HG03025 (cell line): ENCODE measurements at regions not wholly inside any gene's neighbourhood (a gene's known extent, or its start where the extent isn't known, plus 50 kb on each side); places are given as distances from the start of the nearest gene placed in this dataset.
"Not testable (repeated sequence)": the region's sequence is repeated elsewhere in the genome, so short reads cannot be mapped to it uniquely, and the experiment has no call there.

Experiments
- ATAC-seq: cut with Tn5 transposase; IDR thresholded peaks from one replicate; pipeline ENCODE4 v1.9.1; 2021; ENCODE audit warnings: mild to moderate bottlenecking, moderate library complexity; ENCODE audit not compliant: unreplicated experiment, low FRiP score

DNA sequence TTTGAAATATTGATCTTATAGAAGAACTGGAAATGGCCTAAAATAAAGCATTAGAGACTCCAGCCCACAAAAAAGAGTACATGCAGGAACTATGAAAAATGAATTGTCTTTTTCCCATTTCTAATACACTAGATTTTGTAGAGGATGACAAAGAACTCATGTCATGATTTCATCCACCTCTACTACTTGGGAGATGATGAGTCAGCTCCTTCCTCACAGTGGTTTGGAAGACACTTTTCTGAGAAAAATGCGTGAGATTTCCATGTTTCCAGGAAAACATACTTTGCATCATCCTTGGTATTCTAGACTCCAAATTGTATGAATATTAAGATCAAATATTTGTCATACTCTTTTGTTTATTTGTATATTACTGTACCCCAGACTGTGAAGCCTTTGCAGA lies 500.5 kb downstream of the FAM181B start:
- ATAC-seq, result no peak

DNA sequence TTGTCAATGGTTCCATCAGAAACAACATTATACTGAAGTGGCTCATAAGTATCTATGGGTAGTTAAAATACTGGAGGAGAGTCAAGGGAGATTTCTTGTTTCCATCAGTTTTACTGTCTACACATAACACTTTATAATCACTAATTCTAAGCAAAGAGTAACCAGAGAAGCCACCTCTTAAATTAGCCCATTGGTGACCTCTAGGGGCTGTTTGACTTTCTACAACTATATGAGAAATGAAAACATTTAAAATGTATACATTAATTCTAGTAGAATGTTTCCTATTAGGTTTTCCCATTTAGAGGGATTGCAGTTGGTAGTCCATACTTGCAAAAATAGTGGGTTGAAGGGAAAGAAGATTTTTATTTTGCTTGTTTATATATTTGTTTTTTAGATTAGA lies 504.3 kb downstream of the FAM181B start:
- no peak for ATAC-seq

DNA sequence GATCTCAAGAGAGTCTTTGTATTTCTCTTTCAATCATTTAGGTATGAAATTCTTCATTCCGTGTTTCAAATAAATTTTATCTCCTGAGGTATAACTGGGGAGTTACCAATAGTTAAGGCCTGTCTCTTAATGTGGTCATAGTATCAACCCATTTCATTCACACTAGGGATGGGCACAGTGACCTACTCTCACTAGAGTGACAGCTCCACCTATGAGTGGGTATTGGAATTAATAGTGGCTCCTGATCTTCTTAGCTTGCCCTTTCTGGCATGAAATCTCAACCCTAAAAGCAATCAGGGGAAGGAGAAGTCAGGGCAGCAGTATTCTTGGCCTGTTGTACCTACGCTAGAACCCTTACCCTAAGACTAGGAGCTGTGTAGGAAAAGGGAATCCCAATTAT lies 507.7 kb downstream of the FAM181B start:
- ATAC-seq, result no peak

DNA sequence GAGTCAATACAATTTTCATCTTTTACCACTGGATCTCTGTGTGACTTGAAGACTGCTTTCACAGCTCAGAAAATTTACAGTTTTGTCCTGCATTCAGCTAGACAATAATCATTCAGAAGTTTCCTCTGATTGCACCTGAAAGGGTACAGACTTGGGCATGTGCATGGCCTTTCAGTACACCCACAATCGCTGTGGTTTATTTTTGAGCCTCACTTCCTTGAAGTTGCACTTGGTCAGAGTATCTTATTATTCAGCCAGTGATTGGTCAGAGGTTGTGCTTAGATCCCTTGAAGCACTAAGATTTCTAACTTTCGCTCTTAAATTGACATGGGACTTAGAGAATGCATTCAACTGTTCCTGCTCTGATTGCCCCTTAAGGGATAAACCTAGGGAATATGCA lies 508.2 kb downstream of the FAM181B start:
- no peak for ATAC-seq

DNA sequence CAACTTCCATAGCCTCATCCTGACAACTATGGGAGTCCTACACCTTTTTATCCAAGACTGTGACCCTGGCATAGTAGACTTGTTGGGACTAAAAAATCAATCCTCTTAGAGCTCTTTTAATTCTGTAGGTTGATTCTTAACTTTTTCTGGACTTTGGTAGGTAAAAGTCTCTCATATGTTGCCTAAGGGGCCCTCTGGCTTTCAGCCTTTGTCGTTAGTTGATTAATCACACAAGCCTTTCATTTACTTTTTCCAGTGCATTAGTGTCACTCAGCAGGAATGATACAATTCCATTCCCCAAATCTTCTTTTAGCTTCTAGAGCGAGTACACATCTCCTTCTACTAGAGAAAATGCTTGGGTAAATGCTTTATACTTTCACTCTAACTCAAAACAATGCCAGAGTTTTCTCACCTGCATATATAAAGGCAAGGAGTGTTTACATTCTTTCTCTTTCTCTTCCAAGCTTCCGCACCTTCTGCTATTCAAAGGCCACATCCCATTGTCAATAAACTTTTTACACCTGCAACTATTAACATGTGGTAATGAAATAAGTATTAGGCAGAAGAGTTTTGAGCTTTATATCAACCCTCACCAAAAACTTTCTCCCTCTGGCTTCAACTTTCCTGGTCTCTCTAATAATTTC lies 516.6 kb downstream of the FAM181B start:
- no peak for ATAC-seq

DNA sequence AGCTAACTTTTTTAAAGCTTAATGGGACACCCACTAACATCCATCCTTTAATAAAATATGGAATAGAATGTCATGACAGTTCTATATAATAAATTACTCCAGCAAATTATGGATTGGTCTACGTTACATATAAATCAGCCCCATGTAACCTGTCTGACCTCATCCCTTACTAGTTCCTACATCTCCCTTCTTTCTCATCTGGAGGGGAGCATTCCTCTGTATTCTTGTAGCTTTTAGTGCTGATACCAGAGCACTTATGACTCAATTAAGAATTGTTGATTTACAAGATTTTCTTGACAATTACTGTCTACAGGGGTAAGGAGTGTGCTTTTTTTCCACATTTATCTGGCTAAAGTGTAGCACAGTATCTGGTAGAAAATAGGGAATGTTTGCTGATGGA lies 523.7 kb downstream of the FAM181B start:
- no peak for ATAC-seq

DNA sequence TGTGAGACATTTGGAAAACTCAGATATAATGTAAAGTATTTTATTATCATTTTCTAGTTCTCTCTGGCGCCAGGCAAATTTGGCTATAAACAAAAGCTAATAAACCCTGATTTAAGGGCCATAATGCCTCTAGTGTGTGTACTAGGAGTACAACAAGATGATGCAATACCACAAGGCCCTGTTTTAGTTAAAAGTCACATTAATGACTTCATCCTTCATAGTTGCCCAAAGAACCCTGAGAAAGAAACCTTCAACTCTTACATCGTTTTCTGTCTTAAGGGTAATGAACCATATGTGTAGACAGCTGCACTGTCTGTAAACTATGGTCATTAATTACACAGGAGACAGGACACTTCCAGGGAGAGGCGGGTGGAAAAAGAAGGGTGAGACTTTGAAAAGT lies 538.4 kb downstream of the FAM181B start:
- no peak for ATAC-seq

DNA sequence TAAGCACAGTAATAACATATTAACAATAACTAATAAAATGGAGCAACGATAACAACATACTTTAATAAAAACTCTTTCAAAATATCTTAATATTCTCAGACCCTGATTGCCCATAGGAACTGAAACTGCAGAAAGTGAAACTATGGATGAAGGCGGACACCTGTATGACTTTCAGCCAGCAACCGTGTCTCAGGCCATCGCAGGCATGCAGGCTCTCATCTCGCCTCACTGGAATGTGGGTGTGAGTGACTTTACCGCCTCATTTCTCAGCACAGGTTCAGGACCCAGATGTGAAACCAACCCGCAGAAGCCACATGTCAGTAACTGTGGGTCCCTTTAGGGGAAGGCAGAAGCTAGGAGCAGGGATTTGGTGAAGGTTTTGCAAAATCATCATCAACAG lies 539.1 kb downstream of the FAM181B start:
- ATAC-seq, result peak; percentile 56

DNA sequence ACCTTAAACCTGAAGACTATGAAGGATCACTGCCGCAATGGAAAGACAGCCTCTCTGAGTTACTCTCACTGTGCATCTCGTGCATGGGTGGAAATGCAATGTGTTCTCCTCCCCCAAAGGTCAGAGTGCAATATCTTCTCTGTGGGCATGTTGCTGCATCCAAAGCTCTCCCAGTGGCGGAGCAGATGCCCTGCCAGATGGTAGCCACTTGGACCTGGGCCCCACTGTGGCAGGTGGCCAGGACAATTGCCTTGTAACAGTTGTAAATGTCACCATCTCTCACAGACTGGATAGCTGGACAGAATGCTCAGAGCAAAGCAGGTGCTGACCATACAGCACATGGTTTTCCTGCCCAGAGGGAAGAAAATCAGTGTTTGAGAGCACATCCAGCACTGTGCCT lies 542.0 kb downstream of the FAM181B start:
- ATAC-seq, result no peak

DNA sequence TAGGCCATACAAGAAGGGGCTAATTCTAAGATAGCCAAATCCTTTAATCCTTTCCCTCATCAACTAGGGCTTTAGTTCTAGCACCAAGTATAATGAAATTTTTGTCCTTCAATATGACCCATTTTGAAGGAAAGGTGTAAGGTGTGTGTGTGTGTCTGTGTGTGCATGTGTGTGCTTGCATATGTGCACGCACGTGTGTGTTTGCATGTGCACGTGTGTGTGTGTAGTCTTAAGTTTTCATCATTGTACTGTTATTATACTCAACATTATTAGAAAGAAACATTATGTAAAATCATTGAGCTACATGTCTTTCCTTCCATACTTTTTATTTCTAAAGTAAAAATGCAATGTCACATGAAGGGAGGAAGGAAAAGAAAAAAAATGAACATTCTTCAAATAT lies 547.7 kb downstream of the FAM181B start:
- no peak for ATAC-seq

DNA sequence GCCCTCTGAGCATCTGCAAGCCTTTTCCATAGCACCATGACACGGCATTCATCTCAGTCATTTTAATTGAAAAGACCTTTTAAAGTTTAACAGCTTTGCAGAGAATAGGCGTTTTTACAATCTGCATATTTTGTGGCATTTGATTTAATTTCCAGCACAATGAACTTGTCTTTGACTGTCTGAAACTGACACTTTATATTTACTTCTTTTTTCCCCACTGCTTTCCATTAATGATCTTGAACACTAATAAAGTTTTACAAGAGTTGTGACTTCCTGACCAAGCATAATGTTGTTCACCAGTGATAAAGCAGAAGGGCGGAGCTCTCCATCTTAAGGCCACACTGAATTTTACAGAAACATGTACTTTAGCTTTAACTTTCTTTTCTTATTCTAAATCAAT lies 548.7 kb downstream of the FAM181B start:
- no peak for ATAC-seq

DNA sequence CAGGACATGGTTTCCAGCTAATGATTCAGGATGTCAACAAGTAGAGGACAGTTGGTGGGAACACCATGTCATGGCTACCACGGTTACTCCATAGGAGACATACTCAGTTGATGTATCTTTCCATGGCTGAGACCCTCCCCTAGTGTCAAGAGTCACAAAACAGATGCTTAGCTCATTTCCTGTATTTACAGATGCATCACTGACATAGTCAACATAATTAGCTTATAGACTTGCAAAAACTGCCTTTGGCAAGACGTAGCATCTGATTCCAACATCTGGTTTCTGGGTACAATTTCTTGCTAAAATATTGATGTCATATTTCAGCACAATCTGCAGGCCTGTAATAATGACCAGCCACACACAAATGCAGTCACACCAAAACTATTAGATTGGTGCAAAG lies 550.3 kb downstream of the FAM181B start:
- no peak for ATAC-seq

DNA sequence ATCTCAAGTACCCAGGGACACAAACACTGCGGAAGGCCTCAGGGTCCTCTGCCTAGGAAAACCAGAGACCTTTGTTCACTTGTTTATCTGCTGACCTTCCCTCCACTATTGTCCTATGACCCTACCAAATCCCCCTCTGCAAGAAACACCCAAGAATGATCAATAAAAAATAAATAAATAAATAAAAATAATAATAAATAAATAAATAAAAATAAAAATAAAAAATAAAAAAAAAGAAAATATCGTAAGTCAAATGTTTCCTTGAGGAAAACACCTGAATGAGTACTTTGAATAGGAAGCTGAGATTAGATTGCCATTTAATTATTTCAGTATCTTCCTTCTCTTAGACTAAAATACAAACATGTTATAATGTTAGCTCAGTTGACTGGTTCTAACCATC lies 551.0 kb downstream of the FAM181B start:
- not testable (repeated sequence) for ATAC-seq

DNA sequence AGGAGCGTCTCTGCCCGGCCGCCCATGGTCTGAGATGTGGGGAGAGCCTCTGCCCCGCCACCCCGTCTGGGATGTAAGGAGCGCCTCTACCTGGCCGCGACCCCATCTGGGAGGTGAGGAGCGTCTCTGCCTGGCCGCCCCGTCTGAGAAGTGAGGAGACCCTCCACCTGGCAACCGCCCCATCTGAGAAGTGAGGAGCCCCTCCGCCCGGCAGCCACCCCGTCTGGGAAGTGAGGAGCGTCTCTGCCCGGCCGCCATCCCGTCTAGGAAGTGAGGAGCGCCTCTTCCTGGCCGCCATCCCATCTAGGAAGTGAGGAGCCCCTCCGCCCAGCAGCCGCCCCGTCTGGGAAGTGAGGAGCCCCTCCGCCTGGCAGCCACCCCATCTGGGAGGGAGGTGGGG lies 551.9 kb downstream of the FAM181B start:
- not testable (repeated sequence) for ATAC-seq

DNA sequence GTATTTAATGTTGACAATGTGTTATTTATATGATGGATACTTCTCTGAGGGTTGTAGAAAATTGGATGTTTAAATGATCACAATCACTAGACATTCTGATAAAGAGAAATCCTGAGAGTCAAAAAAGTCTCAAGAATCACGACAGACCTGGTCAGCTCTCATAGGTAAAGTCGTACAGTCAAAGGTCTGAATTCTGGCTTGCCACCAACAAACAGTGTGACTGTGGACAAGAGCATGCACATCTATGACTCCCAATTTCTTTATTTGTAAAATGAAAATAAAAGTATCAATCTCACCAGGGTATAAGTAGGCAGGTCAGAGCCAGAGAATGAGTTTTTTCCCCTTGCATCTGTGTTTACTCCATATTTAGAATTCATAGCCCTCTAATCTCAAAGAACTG lies 556.7 kb downstream of the FAM181B start:
- ATAC-seq, result no peak

DNA sequence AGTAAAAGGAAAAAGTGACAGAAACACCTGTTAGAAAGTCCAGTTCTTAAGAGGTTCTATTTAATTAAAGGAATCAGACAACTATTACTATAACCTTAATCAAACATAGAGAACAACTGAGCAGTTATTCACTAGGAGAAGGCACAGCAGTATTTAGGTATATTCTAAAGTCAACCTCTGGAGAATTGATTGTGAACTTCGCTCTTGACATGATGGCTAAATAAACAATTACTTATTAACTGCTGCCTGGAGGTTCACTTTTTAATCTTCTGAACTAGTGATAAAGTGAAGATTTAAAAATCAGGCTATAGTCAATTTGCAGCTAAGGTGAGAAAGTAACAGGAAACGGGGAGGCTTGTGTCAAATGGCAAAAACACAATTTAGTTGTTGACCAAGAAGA lies 557.3 kb downstream of the FAM181B start:
- ATAC-seq, result no peak

DNA sequence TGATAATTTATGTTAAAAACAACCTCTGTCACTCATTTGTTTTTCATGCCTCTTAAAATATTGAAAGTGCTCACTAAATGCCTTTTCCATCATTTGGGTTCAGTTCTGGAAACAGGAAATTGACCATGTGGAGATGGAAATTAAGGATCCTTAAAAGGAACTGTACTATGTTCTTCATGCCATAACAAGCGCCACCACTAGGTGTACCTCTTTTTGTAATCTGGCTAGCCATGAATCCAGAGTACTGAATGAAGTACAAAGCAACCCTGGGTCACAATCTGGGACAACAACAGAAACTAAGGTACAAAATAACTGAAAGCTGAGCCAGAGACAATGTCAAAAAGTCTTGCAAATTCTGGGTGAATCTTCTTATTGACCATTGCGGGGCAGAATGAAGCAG lies 559.1 kb downstream of the FAM181B start:
- ATAC-seq, result no peak

DNA sequence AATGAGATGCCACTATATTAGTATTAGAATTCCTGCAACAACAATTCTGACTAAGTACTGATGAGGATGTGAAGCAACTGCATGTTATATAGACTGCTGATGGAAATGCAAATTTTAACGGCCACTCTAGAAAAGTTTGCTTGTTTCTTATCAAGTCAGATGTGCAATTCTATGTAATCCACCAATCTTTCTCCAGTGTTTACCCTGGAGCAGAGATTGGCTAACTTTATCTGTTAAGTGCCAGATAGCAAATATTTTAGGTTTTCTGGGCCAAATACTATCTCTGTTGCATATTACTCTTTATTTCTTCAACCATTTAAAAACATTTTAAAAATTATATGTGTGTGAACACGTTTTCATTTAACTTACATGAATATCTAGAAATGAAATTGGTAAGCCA lies 586.9 kb downstream of the FAM181B start:
- no peak for ATAC-seq

DNA sequence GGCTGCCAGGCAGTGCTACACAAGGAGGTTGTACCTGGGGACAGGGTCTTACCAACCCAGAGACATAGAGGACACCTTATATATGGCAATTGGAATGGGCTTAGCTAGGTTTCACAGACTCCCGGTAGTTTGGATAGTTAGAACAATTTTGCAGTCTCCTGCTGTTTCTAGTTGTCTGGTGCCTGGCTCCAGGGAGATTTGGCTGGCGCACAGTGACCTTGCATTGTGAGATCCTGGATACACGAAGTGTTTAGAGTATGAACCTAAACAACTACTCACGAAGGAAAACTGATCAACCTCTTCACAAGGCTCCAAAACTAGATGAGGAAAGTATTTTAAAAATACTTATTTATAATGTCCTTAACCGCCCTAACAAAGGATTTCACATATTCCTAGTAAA lies 614.7 kb downstream of the FAM181B start:
- no peak for ATAC-seq

DNA sequence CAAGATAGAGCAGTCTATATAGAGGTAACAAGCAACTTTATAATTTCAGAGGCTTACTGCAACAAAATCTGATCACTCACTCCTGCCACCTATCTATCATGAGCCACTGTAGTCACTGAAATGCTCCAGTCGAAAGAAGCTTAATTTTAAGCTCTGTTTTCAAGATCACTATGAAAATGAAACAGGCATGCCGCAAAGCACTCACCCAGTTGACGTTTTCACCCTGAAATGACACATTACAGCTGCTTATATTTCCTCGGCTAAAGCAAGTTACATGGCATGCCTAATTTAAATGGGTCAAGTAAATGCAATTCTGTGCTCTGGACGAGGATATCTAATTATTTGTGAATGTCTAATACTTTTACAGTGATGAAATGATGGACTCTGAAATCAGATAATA lies 616.3 kb downstream of the FAM181B start:
- no peak for ATAC-seq

DNA sequence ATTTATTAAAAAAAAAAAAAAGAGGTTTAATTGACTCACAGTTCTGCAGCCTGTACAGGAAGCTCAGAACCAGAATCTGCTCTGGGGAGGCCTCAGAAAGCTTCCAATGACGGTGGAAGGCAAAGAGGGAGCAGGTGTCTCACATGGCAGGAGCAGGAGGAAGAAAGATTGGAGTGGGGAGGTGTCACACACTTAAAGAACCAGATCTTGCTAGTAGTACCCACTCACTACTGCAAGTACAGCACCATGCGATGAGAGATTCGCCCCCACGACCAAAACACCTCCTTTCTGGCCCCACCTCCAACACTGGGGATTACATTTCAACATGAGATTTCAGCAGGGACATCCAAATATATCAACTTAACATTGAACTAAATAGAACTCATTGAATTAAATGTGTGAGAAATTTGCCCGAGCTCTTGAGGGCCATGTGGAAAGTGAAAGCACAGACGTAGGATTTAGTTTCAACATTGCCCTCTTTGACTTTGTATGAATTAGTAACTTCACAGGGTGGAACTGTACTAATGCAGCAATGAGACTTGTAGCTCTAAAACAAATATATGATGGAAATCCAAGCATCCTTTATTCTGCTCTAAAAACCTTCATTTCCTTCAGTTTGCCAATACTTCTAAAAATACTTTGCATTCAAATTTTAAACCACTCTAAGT lies 628.2 kb downstream of the FAM181B start:
- ATAC-seq, result no peak

DNA sequence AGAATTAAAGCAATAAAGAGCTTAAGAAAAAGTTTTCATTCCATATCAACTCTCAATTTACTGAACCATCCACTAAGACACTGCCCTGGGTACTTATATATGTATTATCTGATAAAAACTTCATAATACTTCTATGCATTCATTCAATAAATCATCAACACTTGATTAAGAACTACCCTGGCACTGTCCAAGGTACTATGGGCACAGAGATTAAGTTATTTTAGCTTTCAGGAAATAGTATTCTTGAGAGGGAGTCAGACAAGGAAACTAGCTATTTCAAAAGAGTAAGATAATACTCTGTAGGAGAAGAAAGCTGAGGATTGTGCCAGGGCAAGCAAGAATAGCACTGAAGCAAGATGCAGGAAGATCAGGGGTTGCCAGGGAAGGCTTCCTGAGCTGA lies 640.8 kb downstream of the FAM181B start:
- ATAC-seq, result no peak

DNA sequence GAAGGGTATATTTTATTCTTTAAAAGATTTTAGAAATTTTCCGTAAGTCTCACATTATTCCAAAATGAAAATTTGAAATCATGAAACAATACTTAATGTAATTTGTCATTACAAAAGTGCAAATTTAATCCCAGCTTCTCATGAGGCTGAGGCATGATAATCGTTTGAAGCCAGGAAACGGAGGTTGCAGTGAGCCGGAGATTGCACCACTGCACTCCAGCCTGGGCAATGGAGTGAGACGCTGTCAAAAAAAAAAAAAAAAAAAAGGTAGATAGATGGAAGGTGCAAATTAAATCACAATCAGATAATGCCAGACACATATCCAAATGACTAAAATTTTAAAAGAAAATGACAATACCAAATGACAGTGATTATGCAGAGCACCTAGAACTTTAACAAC lies 644.2 kb downstream of the FAM181B start:
- ATAC-seq, result no peak
